Ovary (tissue), 7 donors: ENCODE measurements at regions not wholly inside any gene's neighbourhood (a gene's known extent, or its start where the extent isn't known, plus 50 kb on each side); places are given as distances from the start of the nearest gene placed in this dataset.

Experiments used
- DNase-seq, 5 donors: peaks; one replicate each; pipeline ENCODE4 v3.0.0-alpha.2; 2019 to 2020
- H3K27ac ChIP-seq, 2 donors: fragments of 200-600 bp; one replicate each; pipeline versions ENCODE4 v1.5.1 to v1.8.0; 2019 to 2022
- H3K27me3 ChIP-seq: fragments of 200-600 bp; one replicate; pipeline ENCODE4 v1.8.0; 2022
- H3K36me3 ChIP-seq: fragments of 200-600 bp; sonication (generic); one replicate; pipeline ENCODE4 v1.5.1; 2019
- H3K4me1 ChIP-seq: one replicate; pipeline ENCODE4 v1.8.1; 2013; ENCODE audit warnings: mild to moderate bottlenecking, moderate library complexity; ENCODE audit not compliant: insufficient read depth
- H3K4me3 ChIP-seq: fragments of 200-600 bp; sonication (generic); one replicate; pipeline ENCODE4 v1.5.1; 2017
- H3K9me3 ChIP-seq, 2 donors: fragments of 200-600 bp in 1 of 2; sonication (generic) in 1 of 2; one replicate each; pipeline versions ENCODE4 v1.5.1 to v1.8.1; 2013 to 2019; ENCODE audit warnings: mild to moderate bottlenecking in 1 of 2, moderate library complexity in 1 of 2
- EP300 ChIP-seq: sonication (generic); formaldehyde crosslinking; IDR thresholded peaks from one replicate; pipeline ENCODE4 v1.6.1; 2017; ENCODE audit warnings: antibody characterized with exemption
- POLR2A ChIP-seq: fragments of 450-650 bp; IDR thresholded peaks from one replicate; pipeline ENCODE4 v1.6.1; 2017; ENCODE audit warnings: antibody characterized with exemption, mild to moderate bottlenecking, moderate library complexity
- WGBS, 3 donors: extraction: QIAGEN DNeasy Blood & Tissue Kit in 1 of 3; methylation state at CpG; one replicate each; pipeline versions ENCODE4 v1.1.5 to v1.1.7; 2013 to 2017; 5-methylcytosine and 5-hydroxymethylcytosine counted together
- intact Hi-C, 4 donors: fragments of 100-400 bp; cut with DNase I; formaldehyde crosslinking; loops; one replicate each; pipeline versions ENCODE4 v1.11.0 to v1.15.1; 2022 to 2023
- TF ChIP-seq, protein P1 (sequence below), 3 donors: fragments of 450-650 bp in 2 of 3; fragments of 200-600 bp in 1 of 3; IDR thresholded peaks; one replicate each; pipeline versions ENCODE4 v1.5.1 to v1.8.0; 2016 to 2022; ENCODE audit warnings: antibody characterized with exemption in 3 of 3, mild to moderate bottlenecking in 1 of 3
- donor health status: DM: no; HTN: no; CAD: no; lungs with moderate emphysema.
- donor health status: DM: no; HTN: no; CAD: no.
- donor health status: Bipolar disorder and iron deficiency.
- donor health status: DM: no; HTN: no; CAD: no.
- donor health status: DM: yes; HTN: yes; CAD: no.

- Histone ChIP-seq H3K4me1 (no peaks in the 10 kb centered on the region), H3K27ac (no peak overlapping the region), H3K36me3 (no peaks in the 10 kb centered on the region), H3K27me3 (no peaks in the 10 kb centered on the region), H3K9me3 (no peaks in the 10 kb centered on the region), H3K4me3 (no peak overlapping the region)
- TF ChIP-seq POLR2A = no peak
- TF ChIP-seq, protein P1, sequence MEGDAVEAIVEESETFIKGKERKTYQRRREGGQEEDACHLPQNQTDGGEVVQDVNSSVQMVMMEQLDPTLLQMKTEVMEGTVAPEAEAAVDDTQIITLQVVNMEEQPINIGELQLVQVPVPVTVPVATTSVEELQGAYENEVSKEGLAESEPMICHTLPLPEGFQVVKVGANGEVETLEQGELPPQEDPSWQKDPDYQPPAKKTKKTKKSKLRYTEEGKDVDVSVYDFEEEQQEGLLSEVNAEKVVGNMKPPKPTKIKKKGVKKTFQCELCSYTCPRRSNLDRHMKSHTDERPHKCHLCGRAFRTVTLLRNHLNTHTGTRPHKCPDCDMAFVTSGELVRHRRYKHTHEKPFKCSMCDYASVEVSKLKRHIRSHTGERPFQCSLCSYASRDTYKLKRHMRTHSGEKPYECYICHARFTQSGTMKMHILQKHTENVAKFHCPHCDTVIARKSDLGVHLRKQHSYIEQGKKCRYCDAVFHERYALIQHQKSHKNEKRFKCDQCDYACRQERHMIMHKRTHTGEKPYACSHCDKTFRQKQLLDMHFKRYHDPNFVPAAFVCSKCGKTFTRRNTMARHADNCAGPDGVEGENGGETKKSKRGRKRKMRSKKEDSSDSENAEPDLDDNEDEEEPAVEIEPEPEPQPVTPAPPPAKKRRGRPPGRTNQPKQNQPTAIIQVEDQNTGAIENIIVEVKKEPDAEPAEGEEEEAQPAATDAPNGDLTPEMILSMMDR (IDR thresholded peaks at IDR 0.05) = no peak
- TF ChIP-seq EP300 = no peak
- peak in 1 of 5 donors; percentile 57 for DNase-seq
- WGBS, 3 donors = 71 to 73% (median 72%) methylated on average over 13 of the region's 13 CpGs
- intact Hi-C loops = no loop called here
These were observed 194.0 kb downstream of the NPHP4 start for GRCh38 chr1:5798151-5798730.

DNA sequence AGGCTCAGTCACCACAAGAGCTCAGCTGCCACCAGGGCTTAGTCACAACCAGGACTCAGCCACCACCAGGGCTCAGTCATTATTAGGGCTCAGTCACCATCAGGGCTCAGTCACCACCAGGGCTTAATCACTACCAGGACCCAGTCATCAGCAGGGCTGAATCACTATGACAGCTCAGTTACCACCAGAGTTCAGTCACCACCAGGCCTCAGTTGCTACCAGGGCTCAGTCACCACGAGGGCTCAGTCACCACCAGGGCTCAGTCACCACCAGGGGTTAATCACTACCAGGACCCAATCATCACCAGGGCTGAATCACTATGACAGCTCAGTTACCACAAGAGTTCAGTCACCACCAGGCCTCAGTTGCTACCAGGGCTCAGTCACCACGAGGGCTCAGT is 196.2 kb downstream of the NPHP4 start:
- no peak for DNase-seq
- no peak overlapping the region for H3K27ac ChIP-seq
- H3K36me3 ChIP-seq = no peaks in the 10 kb centered on the region
- intact Hi-C loops = no loop called here
- TF ChIP-seq POLR2A (no peak), EP300 (no peak)
- TF ChIP-seq, protein P1 (IDR thresholded peaks at IDR 0.05) = no peak
- 84 to 85% (median 84%) methylated on average over 2 of the region's 2 CpGs for WGBS, 3 donors
- no peaks in the 10 kb centered on the region for H3K4me1 ChIP-seq
- no peak overlapping the region for H3K4me3 ChIP-seq
- H3K27me3 ChIP-seq = no peaks in the 10 kb centered on the region
- H3K9me3 ChIP-seq = no peaks in the 10 kb centered on the region

DNA sequence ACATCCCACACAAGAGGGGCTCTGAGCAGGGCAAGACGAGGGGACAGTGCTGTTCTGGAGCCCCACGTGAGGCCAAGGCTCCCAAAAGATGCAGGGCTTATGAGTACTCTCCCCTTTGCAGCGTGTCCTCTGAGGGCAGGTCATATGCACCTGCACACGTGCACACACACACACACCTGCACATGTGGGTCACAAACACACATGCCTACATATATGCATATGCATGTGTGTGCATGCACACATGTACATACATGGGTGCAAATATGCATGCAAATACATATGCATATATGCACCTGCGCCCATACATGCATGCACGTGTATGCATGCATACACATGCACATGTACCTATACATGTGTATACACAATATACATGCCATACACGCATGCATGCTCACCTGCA is 197.9 kb downstream of the NPHP4 start:
- Histone ChIP-seq H3K27me3 (no peaks in the 10 kb centered on the region), H3K4me3 (no peak overlapping the region), H3K36me3 (no peaks in the 10 kb centered on the region), H3K9me3 (no peaks in the 10 kb centered on the region), H3K27ac (no peak overlapping the region), H3K4me1 (no peaks in the 10 kb centered on the region)
- DNase-seq = no peak
- 77 to 89% (median 85%) methylated on average over 7 of the region's 7 CpGs for WGBS, 3 donors
- TF ChIP-seq POLR2A = no peak
- TF ChIP-seq, protein P1 (IDR thresholded peaks at IDR 0.05) = no peak
- TF ChIP-seq EP300 = no peak
- intact Hi-C loops = no loop called here

GRCh38 chr1:5793516-5793915 is 198.7 kb downstream of the NPHP4 start:
- H3K36me3 ChIP-seq = no peaks in the 10 kb centered on the region
- H3K9me3 ChIP-seq = no peaks in the 10 kb centered on the region
- DNase-seq = no peak
- H3K27me3 ChIP-seq = no peaks in the 10 kb centered on the region
- TF ChIP-seq EP300 (no peak), POLR2A (no peak)
- TF ChIP-seq, protein P1 (IDR thresholded peaks at IDR 0.05) = no peak
- H3K4me3 ChIP-seq = no peak overlapping the region
- no peak overlapping the region for H3K27ac ChIP-seq
- intact Hi-C loops = no loop called here
- 66 to 79% (median 71%) methylated on average over 4 of the region's 4 CpGs for WGBS, 3 donors
- H3K4me1 ChIP-seq = no peaks in the 10 kb centered on the region
